GM18498 (cell line): ENCODE measurements at regions not wholly inside any gene's neighbourhood (a gene's known extent, or its start where the extent isn't known, plus 50 kb on each side); places are given as distances from the start of the nearest gene placed in this dataset.

Experiments
- ATAC-seq: cut with Tn5 transposase; IDR thresholded peaks from one replicate; pipeline ENCODE4 v1.9.1; 2021; ENCODE audit warnings: mild to moderate bottlenecking, moderate library complexity; ENCODE audit not compliant: unreplicated experiment

DNA sequence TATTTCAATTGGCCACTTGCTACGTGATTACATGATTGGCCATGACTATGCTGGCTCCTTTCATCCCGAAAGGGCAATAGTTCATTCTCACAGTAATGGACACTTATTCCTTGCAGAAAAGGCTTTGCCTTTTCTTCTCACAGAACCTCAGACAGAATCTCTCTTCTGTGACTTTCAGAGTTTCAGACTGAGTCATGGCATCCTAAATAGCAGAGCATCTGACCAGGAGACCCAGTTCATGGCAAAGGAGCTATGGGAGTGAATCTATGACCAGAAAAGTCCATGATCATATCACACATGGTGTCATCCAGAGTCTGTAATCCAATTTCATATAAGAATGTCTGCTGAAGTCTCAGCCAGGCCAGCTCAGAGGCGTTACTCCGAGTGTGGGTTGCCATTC lies 263.3 kb upstream of the CLNK start:
- ATAC-seq, result no peak

DNA sequence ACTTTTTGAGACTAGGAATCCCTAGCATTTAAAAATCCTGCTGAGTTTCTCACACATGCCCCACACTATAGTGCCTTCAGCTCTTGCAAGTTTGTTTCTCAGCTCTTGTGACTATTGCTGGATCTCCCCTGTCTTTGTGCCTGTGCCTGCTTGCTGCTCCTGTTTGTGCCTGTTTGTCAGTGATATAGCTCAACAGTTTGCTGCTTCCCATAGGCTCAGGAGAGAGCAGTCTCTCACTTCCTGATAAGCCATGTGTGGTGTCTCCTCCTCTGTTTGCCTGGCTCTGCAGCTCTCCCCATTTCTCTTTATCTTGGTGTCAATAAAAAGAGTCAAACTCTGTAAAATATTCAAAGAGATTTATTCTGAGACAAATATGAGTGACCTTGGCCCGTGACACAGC lies 259.8 kb upstream of the CLNK start:
- no peak for ATAC-seq

DNA sequence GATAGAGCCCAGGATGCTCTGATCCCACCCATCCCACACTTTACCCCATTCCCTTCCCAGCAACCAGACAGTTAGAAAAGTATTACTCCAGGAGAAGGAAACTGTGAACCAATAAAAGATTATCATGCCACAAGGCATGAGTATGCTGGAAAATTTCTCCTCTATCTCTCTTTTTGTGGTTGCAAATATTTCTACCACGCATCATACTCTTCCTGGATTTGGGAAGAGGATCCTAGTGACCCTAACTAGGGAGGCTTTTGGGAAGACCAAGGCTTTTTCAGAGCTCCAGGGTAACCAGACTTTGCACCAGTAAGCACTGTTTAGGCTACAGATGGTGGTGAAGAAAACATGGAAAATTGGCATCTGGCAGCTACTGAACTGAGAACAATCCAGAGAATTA lies 257.6 kb upstream of the CLNK start:
- ATAC-seq, result no peak

DNA sequence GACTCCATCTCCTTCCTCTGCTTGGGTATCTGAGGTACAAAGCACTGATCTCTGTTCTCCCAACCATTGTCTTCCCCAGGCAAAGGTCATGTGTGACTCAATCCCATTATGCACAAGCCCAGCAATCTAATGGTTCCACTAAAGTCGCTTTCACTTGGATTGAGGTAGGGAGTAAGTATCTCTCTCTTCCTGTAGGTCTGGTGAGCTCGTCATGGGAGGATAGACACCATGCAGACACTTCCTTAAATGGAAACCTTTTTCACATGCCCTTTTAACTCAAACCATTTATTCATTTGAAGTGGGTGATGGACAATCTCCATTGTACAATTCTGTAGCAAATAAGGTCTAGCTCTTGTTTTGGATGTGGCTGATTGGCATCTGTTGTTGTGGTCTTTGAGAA lies 245.2 kb upstream of the CLNK start:
- ATAC-seq, result no peak

DNA sequence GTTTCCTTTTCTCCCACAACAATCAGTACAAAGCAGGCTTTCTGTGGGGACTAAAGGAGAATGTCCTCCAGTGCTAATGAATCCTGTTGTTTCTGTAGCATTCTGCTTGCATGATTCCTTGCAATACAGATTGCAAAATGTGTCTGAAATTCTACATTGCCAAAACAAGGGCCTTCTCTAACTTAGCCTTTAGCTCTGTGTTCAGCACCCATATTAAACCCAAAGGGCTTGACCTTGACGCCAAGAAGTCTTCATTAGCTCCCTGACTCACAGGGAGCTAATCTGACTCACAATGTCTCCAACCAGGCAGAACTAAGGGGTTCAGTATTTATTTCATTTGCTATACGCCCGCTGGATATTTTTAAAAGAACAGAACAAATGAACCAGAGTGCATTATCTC lies 241.4 kb upstream of the CLNK start:
- ATAC-seq, result no peak

DNA sequence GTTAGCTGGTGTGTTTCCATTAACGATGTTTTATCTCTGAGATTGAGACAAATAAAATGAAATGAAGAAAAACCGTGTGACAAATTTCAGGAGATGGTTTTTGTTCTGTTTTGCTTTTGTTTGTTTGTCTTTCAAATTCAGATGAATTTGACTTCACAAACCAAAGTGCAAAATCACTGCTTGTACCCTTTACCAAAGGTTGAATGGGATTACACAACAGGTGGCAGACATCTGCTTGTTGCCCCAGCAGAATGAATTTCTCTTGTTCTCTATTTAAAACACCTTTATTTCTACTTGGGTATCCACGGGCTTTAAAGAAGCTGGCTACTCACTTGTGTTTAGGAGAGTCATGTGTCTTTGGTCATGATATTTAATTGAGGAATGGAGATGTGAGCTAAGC lies 239.7 kb upstream of the CLNK start:
- no peak for ATAC-seq

DNA sequence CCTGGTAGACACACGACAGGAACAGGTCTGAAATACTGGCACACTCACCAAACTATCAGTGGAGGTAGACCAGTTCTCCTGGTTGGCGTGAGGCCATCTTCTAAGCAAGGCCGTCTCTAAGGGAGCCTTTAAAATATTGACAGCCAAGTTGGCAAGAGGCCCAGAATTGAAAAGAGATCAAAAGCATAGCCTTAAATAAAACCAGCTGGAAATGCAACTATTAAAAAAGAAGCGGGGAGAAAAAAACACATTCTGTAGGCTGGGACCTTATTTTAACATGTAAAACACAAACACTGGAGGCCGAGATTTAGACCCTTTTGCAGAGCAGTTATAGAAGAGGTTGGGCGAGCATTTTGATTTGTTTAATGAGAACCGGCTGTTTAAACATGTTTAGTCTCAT lies 233.0 kb upstream of the CLNK start:
- no peak for ATAC-seq

DNA sequence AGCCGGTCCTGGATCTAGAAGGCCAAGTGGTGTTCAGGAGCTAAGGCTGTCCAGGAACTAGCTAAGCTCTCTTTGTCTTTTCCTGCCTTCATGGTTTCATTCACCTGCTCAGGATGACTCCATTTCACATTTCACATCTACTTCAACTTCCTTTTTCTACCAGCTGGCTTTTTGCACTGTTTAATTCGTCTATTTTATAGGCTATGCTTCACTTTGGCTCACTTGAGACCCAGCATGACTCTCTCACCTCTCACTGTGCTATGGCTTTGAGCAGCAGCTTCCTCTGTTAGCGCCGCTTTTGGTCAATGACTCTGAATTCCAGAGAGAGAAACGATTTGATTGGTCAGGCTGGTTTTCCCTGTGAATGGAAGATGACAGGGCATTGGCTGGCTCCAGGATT lies 213.5 kb upstream of the CLNK start:
- no peak for ATAC-seq

DNA sequence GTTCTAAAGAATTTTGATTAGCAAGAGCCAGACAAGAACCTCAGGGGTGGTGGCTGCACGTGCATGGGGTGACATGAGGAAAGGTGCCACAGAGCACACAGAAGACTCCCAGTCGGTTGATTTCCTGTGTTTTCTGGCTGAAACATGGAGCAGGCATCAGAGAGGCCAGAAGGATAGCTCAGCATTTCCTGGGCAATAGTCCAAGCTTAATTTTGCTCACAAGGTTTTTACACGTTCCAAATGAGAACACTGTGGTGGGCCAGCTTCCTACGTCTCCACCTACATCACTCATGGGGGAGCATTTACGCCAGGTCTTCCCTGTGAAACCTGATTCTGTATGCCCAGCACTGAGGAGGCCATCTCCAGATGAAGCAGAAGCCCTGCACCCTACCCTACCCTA lies 212.5 kb upstream of the CLNK start:
- no peak for ATAC-seq

DNA sequence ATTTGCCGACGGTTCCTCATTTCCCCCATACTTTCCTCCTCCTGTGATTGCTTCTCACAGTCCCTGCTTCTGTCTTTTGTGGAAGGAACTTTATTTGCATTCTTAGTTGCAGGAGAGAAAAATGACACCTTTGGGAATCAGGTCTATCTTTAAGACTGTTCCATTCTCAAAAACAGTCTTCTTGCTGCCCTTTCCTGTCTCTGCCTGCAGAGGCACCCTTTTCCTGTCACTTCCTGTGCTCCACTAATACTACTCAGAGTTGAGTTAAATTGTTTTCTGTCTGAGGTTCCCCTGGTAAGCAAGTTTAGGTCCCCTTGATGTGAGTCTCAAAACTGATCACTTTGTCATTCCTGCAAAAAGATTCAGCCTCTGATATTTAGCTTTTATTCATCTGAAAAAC lies 208.8 kb upstream of the CLNK start:
- peak; percentile 80 for ATAC-seq

DNA sequence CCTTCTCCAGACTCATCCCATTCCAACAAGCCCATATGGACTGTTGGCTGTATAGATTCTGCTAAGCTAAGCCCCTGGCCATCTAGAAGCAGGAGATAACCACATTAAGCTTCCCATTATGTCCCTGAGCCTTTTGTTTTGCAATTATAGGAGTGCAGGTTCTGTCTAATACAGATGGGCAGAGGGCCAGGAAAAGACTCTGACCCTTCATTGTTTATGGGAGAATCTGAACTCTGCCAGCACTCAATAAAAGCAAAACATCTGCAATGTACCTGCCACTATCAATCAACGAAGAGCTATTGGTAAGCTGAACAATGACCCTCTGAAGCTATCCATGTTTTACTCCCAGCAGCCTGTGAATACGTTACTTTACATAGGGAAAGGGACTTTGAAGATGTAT lies 207.3 kb upstream of the CLNK start:
- ATAC-seq, result no peak

DNA sequence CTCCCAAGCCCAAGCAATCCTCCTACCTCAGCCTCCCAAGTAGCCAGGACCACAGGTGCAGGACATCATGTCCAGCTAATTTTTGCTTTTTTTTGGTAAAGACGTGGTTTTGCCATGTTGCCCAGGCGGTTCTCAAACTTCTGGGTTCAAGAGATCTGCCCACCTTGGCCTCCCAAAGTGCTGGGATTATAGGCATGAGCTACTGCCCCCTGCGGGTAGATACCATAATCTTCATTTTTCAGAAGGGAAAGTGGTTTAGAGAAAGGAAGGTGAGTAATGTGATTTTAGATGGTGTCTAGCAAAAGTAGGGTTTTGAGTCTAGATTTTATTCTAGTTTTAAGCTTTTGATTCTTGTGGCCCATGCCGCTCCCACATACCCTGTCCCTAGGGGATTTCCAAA lies 205.3 kb upstream of the CLNK start:
- no peak for ATAC-seq

DNA sequence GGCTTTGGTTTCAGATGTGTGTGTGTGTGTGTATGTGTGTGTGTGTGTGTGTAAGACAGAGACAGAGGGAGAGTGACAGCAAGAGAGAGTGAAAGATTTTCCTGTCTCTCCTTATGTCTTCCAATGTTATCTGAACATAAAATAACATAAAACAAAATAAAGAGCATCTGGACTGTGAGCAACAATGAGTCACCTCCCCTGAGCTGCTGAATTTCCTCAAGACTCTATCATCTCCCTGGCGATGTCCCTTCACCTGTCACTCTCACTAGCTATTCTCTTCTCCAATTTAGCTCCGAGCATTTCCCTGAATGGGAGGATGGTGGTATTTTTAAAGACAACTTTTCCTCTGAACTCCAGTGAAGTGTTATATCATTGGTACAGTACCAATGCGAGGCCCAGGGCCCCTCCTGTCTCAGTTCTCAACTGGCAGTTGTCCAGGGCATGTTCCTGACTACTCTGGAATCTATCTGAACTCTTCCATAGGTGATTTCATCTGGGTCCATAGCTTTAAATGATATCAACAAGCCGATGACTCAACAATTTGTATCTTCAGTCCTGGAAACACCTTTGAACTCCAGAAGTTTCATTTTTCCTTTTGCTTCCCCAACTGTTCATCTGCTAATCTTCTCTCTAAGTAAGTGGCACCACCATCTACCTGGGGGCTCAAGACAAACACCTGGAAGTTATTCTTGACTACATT lies 195.0 kb upstream of the CLNK start:
- ATAC-seq, result no peak

DNA sequence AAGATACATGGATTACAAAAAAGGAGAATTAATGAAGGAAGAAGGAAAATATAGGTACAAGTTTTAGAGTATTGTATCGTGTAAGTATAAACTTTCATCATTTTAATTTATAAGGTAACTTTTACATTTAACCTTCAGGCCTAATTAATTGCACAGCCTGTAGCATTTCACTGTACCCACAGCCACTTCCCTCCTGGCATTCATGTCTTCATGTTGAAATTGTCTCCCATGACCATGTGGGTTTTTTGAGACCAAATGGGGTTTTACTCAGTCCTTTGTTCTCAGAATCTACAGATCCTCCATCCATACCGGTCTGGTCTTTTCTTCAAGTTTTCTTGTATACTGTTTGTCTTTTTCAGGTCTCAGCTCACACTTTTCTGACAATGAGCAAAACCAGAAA lies 194.3 kb upstream of the CLNK start:
- no peak for ATAC-seq

DNA sequence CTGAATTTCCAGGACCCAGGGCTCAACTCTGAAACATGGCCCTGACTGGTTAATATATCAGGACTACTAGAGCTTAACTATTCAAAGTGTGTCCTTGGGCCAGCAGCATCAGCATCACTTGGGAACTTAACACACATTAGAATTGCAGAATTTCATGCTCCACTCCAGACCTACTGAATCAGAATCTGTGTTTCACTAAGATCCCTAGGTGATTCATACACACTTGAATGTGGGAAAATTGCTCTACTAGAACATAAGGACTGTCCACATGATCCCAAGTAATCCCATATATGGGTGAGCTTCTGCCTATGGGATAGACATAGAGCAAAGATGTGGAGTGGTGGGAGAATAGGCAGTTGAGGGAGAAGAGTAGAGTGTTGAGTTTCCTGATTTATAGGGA lies 192.5 kb upstream of the CLNK start:
- no peak for ATAC-seq

DNA sequence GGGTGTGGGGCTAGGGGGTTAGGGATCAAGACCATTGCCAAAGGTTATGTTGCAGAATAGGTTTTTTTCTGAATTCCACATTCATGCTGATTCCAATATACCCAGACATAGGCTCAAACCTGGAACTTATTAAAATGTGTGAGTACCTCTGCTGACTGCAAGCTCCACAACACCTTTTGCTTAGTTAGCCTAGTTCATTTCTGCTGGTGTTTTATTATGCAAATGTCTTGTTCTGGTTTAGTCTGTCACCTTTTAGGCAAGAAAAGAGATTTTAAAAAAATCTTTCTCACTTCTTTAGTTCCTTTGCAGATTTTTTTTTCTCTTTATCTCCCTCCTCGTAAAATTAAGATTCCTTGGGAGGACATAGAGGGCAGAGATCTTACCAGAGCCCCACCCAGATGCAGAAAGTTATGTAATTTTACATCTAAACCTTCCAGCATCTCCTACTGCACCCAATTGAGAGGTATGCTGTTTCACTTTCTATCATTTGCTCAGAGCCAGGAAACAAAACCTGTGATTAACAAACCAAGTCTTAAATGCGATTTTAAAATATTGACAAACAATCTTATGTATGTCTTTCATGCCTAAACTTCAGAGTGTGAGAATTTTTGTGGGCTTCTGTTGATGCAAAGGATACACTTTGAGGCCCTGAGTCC lies 190.7 kb upstream of the CLNK start:
- peak; percentile 45 for ATAC-seq

DNA sequence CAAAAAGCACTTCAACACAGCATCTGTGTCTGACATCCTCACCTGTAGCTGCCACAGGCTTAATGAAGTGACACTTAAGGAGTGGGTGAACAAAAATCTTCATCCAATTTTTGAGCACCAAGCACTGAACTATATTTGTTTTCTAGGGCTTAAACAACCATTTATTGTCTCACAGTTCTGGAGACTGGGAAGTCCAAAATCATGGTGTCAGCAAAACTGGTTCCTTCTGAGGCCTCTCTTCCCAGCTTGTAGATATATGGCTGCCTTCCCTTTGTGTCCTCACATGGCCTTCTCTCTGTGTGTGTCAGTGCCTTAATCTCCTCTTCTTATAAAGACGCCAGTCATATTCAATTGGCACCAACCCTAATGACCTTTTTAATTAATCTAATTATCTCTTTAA lies 189.2 kb upstream of the CLNK start:
- ATAC-seq, result no peak

DNA sequence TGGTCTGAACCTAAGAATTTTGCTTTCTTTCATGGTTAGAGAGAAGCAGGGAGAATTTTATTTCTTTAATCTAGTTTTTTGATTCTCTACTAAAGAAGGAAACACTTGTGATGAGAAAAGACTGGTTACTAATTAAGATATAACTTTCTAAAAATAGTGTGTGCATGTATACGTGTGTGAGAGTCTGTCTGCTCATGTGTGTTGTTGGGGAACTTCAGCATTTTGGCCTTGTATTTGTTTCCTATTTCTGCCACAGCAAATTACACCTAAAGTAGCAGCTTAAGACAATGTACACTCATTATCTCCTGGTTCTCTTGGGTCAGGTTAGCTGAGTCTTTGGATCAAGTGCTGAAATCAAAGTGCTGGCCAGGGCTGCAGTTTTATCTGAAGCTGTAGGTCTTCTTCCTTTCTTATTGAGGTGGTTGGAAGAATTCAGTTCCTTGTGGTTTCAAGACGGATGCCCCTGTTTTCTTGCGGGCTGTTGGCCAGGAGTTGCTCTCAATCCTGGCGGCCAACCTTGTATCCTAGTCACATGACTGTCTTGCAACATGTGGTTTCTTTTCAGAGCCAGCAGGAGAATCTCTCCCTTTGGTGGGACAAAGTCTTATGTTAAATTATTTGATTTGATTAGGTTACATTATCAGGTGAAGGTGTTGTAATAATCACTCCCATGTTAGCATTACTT lies 188.4 kb upstream of the CLNK start:
- no peak for ATAC-seq

DNA sequence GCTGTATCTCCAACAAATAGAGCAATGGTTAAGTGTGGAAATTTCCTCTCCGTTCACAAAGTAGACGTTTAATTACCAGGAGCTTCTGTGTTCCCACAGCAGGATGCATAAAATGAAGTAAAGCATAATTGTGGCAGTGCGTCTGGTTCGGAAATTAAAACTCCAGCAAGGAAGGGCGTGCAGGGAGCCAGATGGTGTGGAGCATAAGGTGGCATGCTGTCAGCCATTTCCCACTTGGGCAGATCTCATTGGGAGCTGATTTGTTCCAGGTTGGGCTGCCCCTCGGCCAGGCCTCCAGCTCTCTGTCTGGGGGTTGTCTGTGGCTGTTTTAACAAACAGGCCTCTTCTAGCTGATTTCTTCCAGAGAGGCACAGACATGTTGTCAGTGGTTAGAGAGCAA lies 182.1 kb upstream of the CLNK start:
- ATAC-seq, result no peak

DNA sequence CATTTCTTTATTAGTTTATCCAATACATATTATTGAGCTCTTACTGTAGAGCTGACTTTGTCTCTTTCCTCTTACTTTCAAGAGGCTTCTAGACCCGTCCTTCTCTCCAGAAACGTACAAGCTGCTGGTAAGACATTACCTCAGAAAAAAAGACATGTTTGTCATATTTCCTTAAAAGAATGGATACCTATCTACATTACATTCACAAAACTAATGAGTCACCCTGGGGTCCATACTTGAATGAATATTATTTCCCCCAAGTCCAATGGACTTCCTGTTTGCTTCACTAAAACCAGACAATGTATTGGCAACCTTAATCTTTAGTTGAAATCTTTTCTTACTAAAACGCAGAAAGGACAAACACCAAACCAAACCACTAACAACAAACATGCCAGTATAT lies 176.5 kb upstream of the CLNK start:
- ATAC-seq, result no peak

DNA sequence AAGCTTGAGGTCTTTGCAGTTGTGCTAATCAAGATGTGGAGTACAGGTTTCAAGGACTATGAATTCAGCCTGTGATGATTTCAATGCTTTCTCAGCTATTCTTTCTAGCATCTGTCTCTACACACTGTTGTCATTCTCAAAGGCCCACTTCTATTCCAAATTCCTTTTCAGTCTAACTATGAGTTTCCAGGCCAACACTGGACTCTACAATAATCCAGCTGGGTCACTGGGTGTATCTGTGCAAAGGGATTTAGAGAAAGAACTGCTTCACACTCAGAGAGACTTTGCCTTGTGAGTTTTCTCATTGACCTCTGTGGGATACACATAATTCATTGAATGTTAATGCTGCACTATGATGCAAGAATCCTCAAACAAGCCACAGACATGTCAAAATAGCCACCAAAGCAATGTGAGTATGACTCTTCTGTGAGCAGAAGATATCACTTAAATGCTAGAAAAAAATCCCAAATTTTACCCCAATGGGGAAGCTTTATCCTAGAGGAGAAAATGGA lies 171.8 kb upstream of the CLNK start:
- no peak for ATAC-seq

DNA sequence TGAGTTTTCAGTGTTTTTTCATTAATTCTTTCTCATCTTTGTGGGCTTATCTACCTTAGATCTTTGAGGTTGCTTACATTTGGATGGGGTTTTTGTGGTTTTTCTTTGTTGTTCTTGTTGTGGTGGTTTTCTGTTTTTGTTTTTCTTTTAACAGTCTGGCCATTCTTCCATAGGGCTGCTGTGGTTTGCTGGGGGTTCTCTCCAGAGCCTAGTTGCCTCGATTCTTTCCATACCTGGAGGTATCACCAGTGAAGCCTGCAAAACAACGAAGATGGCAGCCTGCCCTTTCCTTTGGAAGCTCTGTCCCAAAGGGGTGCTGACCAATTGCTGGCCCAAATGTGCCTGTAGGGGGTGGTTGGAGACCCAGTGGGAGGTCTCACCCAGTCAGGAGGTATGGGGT lies 168.6 kb upstream of the CLNK start:
- no peak for ATAC-seq
